DND-41 (cell line): ENCODE measurements at regions not wholly inside any gene's neighbourhood (a gene's known extent, or its start where the extent isn't known, plus 50 kb on each side); places are given as distances from the start of the nearest gene placed in this dataset.

Experiments used
- ATAC-seq: fragments of 200-7000 bp; cut with Tn5 transposase; 3 replicates; pipeline ENCODE4 v1.9.1; 2021; ENCODE audit warnings: low read depth; ENCODE audit not compliant: insufficient read depth
- DNase-seq: peaks from one replicate; pipeline ENCODE4 v3.0.0-alpha.2; 2020
- H2AFZ ChIP-seq: 2 replicates; pipeline ENCODE4 v1.6.0; 2012; ENCODE audit warnings: low read depth, low read length
- H3K27ac ChIP-seq: 2 replicates; pipeline ENCODE4 v1.5.1; 2012; ENCODE audit warnings: low read length, inconsistent platforms
- H3K27me3 ChIP-seq: fragments of 200-600 bp; sonication (generic); 2 replicates; pipeline ENCODE4 v1.6.0; 2012; ENCODE audit warnings: low read length, mild to moderate bottlenecking, inconsistent platforms; ENCODE audit not compliant: insufficient read depth, poor library complexity
- H3K36me3 ChIP-seq: 2 replicates; pipeline ENCODE4 v1.5.1; 2012; ENCODE audit warnings: low read length, inconsistent platforms; ENCODE audit not compliant: insufficient read depth
- H3K4me1 ChIP-seq: 2 replicates; pipeline ENCODE4 v1.5.1; 2012; ENCODE audit warnings: mild to moderate bottlenecking, low read length; ENCODE audit not compliant: insufficient read depth
- H3K4me2 ChIP-seq: 2 replicates; pipeline ENCODE4 v1.6.0; 2012; ENCODE audit warnings: mild to moderate bottlenecking, moderate library complexity, low read length, inconsistent platforms; ENCODE audit not compliant: insufficient read depth
- H3K4me3 ChIP-seq, 2 experiments: fragments of 200-600 bp in 1 of 2; shearing (Covaris generic) in 1 of 2; 2 replicates each; pipeline ENCODE4 v1.5.1; 2012 to 2016; ENCODE audit warnings: inconsistent platforms in 2 of 2, low read length in 2 of 2, mild to moderate bottlenecking in 2 of 2, low read depth in 1 of 2, moderate library complexity in 1 of 2
- H3K79me2 ChIP-seq: 2 replicates; pipeline ENCODE4 v1.6.0; 2012; ENCODE audit warnings: low read length, inconsistent platforms; ENCODE audit not compliant: insufficient read depth
- H3K9ac ChIP-seq: 2 replicates; pipeline ENCODE4 v1.6.0; 2012; ENCODE audit warnings: low read depth, mild to moderate bottlenecking, inconsistent platforms, low read length, moderate library complexity
- H3K9me3 ChIP-seq: 2 replicates; pipeline ENCODE4 v1.5.1; 2012; ENCODE audit warnings: low read length, moderate library complexity, mild to moderate bottlenecking, inconsistent platforms; ENCODE audit not compliant: insufficient read depth, severe bottlenecking
- H4K20me1 ChIP-seq: 2 replicates; pipeline ENCODE4 v1.6.0; 2012; ENCODE audit warnings: low read length; ENCODE audit not compliant: insufficient read depth
- EZH2 ChIP-seq: IDR thresholded peaks from 3 replicates; pipeline ENCODE4 v1.6.1; 2012; ENCODE audit warnings: borderline replicate concordance, low read depth, mild to moderate bottlenecking, moderate library complexity, low read length, inconsistent platforms; ENCODE audit not compliant: severe bottlenecking
- TF ChIP-seq, protein P1 (sequence below): IDR thresholded peaks from 2 replicates; pipeline ENCODE4 v1.5.1; 2012; ENCODE audit warnings: borderline replicate concordance, low read length, moderate library complexity, mild to moderate bottlenecking; ENCODE audit not compliant: poor library complexity, severe bottlenecking; ENCODE audit errors: extremely low read depth

DNA sequence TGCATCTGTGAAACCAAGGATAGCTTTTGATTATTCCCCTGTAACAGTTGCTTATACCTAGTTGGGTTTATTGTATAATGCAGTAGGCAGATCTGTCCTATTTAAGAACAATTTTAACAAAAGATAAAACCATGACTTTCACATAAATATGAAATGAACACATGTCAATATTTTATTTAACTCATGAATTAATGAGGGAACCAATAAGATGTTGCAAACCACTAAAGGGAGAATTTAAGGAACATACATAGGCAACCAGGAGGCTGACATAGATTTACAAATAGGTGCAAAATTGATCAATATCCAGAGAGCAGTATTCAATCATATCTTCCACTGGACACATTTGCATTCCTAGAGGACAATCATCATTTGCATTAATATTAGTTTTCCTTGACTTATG is 280.0 kb upstream of the BRINP1 start:
- ATAC-seq (no peak), DNase-seq (no peak)
- H3K9me3 ChIP-seq: no peaks in the 10 kb centered on the region
- no peak overlapping the region for H3K9ac ChIP-seq
- no peak overlapping the region for H2AFZ ChIP-seq
- TF ChIP-seq, protein P1, sequence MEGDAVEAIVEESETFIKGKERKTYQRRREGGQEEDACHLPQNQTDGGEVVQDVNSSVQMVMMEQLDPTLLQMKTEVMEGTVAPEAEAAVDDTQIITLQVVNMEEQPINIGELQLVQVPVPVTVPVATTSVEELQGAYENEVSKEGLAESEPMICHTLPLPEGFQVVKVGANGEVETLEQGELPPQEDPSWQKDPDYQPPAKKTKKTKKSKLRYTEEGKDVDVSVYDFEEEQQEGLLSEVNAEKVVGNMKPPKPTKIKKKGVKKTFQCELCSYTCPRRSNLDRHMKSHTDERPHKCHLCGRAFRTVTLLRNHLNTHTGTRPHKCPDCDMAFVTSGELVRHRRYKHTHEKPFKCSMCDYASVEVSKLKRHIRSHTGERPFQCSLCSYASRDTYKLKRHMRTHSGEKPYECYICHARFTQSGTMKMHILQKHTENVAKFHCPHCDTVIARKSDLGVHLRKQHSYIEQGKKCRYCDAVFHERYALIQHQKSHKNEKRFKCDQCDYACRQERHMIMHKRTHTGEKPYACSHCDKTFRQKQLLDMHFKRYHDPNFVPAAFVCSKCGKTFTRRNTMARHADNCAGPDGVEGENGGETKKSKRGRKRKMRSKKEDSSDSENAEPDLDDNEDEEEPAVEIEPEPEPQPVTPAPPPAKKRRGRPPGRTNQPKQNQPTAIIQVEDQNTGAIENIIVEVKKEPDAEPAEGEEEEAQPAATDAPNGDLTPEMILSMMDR: no peak
- TF ChIP-seq EZH2: no peak
- H3K4me2 ChIP-seq: no peak overlapping the region
- no peaks in the 10 kb centered on the region for H3K36me3 ChIP-seq
- no peaks in the 10 kb centered on the region for H3K4me1 ChIP-seq
- H3K27me3 ChIP-seq: peaks cover 2% of the 10 kb centered on the region
- H3K79me2 ChIP-seq: no peaks in the 10 kb centered on the region
- no peaks in the 10 kb centered on the region for H4K20me1 ChIP-seq
- H3K27ac ChIP-seq: no peak overlapping the region
- no peak overlapping the region for H3K4me3 ChIP-seq

DNA sequence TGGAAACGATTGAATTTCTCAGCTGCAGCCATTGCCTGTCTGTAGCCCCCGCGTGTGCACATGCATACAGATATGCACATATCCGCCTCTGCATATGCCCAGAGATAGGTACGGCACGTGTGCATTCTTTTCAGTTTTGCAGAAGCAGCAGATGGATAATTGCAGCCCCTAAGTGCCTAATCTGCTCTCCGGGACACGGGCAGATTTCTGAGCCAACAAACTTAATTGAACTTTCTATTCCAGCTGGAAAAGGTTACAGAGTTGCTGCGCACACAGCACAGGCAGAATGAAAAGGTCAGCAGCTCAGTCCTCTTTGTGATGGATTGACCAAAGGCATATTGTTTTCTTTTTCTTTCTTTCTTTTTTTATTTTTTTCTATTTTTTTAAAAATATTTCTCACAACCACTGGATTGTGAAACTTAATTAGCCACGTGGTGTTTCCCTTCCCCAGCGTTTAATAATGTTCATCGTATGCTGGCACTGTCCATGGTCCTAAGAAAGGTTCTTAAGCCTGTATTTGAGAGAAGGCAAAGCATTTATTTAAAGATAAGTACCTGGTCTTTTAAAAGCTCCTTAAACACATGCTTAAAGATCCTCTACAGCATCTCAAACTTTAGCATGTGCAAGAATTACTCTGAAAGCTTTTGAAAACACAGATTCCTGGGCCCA is 270.2 kb upstream of the BRINP1 start:
- Histone ChIP-seq H3K27ac (no peak overlapping the region), H3K4me1 (no peaks in the 10 kb centered on the region), H3K36me3 (no peaks in the 10 kb centered on the region), H3K4me2 (no peak overlapping the region), H4K20me1 (no peaks in the 10 kb centered on the region), H2AFZ (no peak overlapping the region), H3K9ac (no peak overlapping the region), H3K79me2 (no peaks in the 10 kb centered on the region), H3K27me3 (no peaks in the 10 kb centered on the region), H3K9me3 (no peaks in the 10 kb centered on the region), H3K4me3 (no peak overlapping the region)
- DNase-seq (no peak), ATAC-seq (no peak)
- no peak for TF ChIP-seq EZH2
- TF ChIP-seq, protein P1: no peak

DNA sequence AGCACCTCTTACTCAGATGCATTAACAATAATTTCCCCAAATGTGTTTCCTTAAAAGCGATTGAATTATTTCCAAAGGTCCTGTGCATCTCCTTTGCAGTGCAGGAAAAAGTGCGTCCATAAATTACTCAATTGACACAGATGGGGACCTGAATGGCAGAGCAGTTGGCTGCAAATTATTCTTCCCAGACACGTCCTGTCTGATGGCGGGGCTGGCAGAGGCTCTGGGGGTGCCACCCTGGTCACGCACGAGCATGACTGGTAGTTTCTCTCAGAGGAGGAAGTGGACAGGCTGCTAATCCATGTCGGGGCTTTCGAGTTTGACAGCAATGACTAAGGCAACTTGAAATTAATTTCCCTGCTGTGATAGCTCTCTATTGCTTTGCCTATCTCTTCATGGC is 264.8 kb upstream of the BRINP1 start:
- ATAC-seq: no peak
- H3K9ac ChIP-seq: no peak overlapping the region
- H3K36me3 ChIP-seq: no peaks in the 10 kb centered on the region
- H2AFZ ChIP-seq: no peak overlapping the region
- DNase-seq: no peak
- H3K4me2 ChIP-seq: no peak overlapping the region
- H3K27me3 ChIP-seq: no peaks in the 10 kb centered on the region
- no peak overlapping the region for H3K4me3 ChIP-seq
- H3K9me3 ChIP-seq: no peaks in the 10 kb centered on the region
- TF ChIP-seq, protein P1: no peak
- no peak for TF ChIP-seq EZH2
- H3K4me1 ChIP-seq: no peaks in the 10 kb centered on the region
- H3K27ac ChIP-seq: no peak overlapping the region
- no peaks in the 10 kb centered on the region for H4K20me1 ChIP-seq
- no peaks in the 10 kb centered on the region for H3K79me2 ChIP-seq
